Liver (tissue), 8 donors: ENCODE measurements at regions not wholly inside any gene's neighbourhood (a gene's known extent, or its start where the extent isn't known, plus 50 kb on each side); places are given as distances from the start of the nearest gene placed in this dataset.

Experiments
- DNase-seq: peaks from one replicate; pipeline ENCODE4 v3.0.0-alpha.2; 2017; ENCODE audit warnings: low spot score
- H3K27ac ChIP-seq, 2 donors: one replicate each; pipeline ENCODE4 v1.7.0; 2013; ENCODE audit warnings: inconsistent platforms in 2 of 2, low read length in 2 of 2, control low read depth in 1 of 2, low read depth in 1 of 2, mild to moderate bottlenecking in 1 of 2
- H3K27me3 ChIP-seq, 4 donors: one replicate each; pipeline versions ENCODE4 v1.6.1 to v1.7.0; 2013; ENCODE audit warnings: low read length in 3 of 4, inconsistent platforms in 1 of 4, mild to moderate bottlenecking in 1 of 4, moderate library complexity in 1 of 4; ENCODE audit not compliant: control insufficient read depth in 4 of 4, insufficient read depth in 4 of 4
- H3K36me3 ChIP-seq, 4 donors: one replicate each; pipeline versions ENCODE4 v1.6.1 to v1.7.0; 2013; ENCODE audit warnings: low read length in 3 of 4, mild to moderate bottlenecking in 3 of 4, low read depth in 1 of 4, moderate library complexity in 1 of 4; ENCODE audit not compliant: control insufficient read depth in 4 of 4, insufficient read depth in 3 of 4
- H3K4me1 ChIP-seq, 4 donors: one replicate each; pipeline versions ENCODE4 v1.6.1 to v1.7.0; 2013; ENCODE audit warnings: low read length in 3 of 4, mild to moderate bottlenecking in 3 of 4, moderate library complexity in 1 of 4; ENCODE audit not compliant: control insufficient read depth in 4 of 4, insufficient read depth in 4 of 4
- H3K4me3 ChIP-seq, 3 donors: one replicate each; pipeline versions ENCODE4 v1.6.1 to v1.7.0; 2013; ENCODE audit warnings: low read length in 3 of 3, control low read depth in 1 of 3, low read depth in 1 of 3, mild to moderate bottlenecking in 1 of 3
- H3K9ac ChIP-seq, 2 donors: one replicate each; pipeline ENCODE4 v1.7.0; 2013; ENCODE audit warnings: low read length in 2 of 2, mild to moderate bottlenecking in 2 of 2, moderate library complexity in 2 of 2, control low read depth in 1 of 2, low read depth in 1 of 2
- H3K9me3 ChIP-seq, 4 donors: one replicate each; pipeline versions ENCODE4 v1.6.1 to v1.7.0; 2013; ENCODE audit warnings: low read length in 3 of 4; ENCODE audit not compliant: control insufficient read depth in 4 of 4
- ATF3 ChIP-seq: IDR thresholded peaks from 2 replicates; pipeline ENCODE4 v1.6.1; 2016; ENCODE audit warnings: antibody characterized with exemption
- EGR1 ChIP-seq, 2 donors: IDR thresholded peaks; 2 replicates each; pipeline ENCODE4 v1.6.1; 2016 to 2018; ENCODE audit warnings: antibody characterized with exemption in 2 of 2, low read depth in 2 of 2
- FOXA1 ChIP-seq: IDR thresholded peaks from 2 replicates; pipeline ENCODE4 v1.6.1; 2016; ENCODE audit warnings: antibody characterized with exemption
- HNF4A ChIP-seq, 2 donors: conservative IDR thresholded peaks; 2 replicates each; pipeline ENCODE4 v1.6.1; 2016; ENCODE audit warnings: antibody characterized with exemption in 2 of 2, mild to moderate bottlenecking in 2 of 2
- HNF4G ChIP-seq: IDR thresholded peaks from 2 replicates; pipeline ENCODE4 v1.6.1; 2016; ENCODE audit warnings: antibody characterized with exemption
- JUND ChIP-seq, 2 donors: IDR thresholded peaks; 2 replicates each; pipeline ENCODE4 v1.6.1; 2016; ENCODE audit warnings: antibody characterized with exemption in 2 of 2
- NR2F2 ChIP-seq: IDR thresholded peaks from 2 replicates; pipeline ENCODE4 v1.6.1; 2016; ENCODE audit warnings: antibody characterized with exemption
- RAD21 ChIP-seq, 2 donors: IDR thresholded peaks; 2 replicates each; pipeline ENCODE4 v1.6.1; 2016; ENCODE audit warnings: antibody characterized with exemption in 2 of 2, mild to moderate bottlenecking in 2 of 2
- SP1 ChIP-seq: IDR thresholded peaks from 2 replicates; pipeline ENCODE4 v1.6.1; 2018; ENCODE audit warnings: antibody characterized with exemption, mild to moderate bottlenecking
- YY1 ChIP-seq: IDR thresholded peaks from 2 replicates; pipeline ENCODE4 v1.6.1; 2016; ENCODE audit warnings: antibody characterized with exemption, mild to moderate bottlenecking
- WGBS: extraction: QIAGEN DNeasy Blood & Tissue Kit; methylation state at CpG from one replicate; pipeline ENCODE4 v1.1.7; 2013; 5-methylcytosine and 5-hydroxymethylcytosine counted together
- TF ChIP-seq, protein P1 (sequence below): IDR thresholded peaks from 2 replicates; pipeline ENCODE4 v1.6.1; 2016; ENCODE audit warnings: antibody characterized with exemption
- TF ChIP-seq, protein P2 (sequence below): fragments of 150-350 bp; IDR thresholded peaks from 2 replicates; pipeline ENCODE4 v1.5.1; 2017; ENCODE audit warnings: improper control_type of control experiment, low read depth, low read length; ENCODE audit not compliant: missing input control
- donor health status: healthy.
- donor health status: healthy.
- donor health status: healthy.
- donor health status: healthy.
- donor health status: healthy.

- Histone ChIP-seq H3K4me1 (no peaks in the 10 kb centered on the region), H3K9ac (no peak overlapping the region), H3K36me3 (no peaks in the 10 kb centered on the region), H3K4me3 (no peak overlapping the region), H3K9me3 (no peaks in the 10 kb centered on the region), H3K27ac (no peak overlapping the region), H3K27me3 (peaks cover 0 to 10% (median 1%) of the 10 kb centered on the region in 4 donors)
- WGBS: 83% methylated on average over 8 of the region's 8 CpGs
- TF ChIP-seq JUND (IDR thresholded peaks at IDR 0.05) (no peak), HNF4G (no peak), NR2F2 (no peak), HNF4A (conservative IDR thresholded peaks at IDR 0.05) (no peak)
- TF ChIP-seq, protein P1, sequence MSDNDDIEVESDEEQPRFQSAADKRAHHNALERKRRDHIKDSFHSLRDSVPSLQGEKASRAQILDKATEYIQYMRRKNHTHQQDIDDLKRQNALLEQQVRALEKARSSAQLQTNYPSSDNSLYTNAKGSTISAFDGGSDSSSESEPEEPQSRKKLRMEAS: no peak
- no peak for DNase-seq
These were observed 131.1 kb upstream of the WNT4 start for GRCh38 chr1:22273686-22274681.

DNA sequence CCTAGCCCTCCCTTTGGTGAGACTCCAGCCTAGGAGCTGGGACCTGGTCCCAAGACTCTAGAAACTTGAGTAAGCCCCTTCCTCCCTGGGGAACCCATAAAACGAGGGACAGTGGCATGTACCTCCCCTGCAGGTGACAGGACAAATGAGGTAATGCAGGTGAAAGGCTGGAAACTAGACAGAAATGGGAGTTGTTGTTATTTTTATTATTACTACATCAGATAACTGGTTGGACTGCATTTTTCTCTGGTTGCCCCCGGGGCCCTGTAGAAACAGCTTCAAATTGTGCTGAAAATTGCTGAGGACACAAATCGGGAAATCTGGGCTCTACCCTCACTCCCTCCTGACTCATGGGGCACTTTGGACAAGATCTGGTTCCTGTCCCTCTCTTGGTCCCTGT is 132.3 kb upstream of the WNT4 start:
- H3K36me3 ChIP-seq: no peaks in the 10 kb centered on the region
- peaks cover 0 to 7% (median 1%) of the 10 kb centered on the region in 4 donors for H3K27me3 ChIP-seq
- TF ChIP-seq SP1: no peak
- TF ChIP-seq FOXA1: no peak
- TF ChIP-seq, protein P2, sequence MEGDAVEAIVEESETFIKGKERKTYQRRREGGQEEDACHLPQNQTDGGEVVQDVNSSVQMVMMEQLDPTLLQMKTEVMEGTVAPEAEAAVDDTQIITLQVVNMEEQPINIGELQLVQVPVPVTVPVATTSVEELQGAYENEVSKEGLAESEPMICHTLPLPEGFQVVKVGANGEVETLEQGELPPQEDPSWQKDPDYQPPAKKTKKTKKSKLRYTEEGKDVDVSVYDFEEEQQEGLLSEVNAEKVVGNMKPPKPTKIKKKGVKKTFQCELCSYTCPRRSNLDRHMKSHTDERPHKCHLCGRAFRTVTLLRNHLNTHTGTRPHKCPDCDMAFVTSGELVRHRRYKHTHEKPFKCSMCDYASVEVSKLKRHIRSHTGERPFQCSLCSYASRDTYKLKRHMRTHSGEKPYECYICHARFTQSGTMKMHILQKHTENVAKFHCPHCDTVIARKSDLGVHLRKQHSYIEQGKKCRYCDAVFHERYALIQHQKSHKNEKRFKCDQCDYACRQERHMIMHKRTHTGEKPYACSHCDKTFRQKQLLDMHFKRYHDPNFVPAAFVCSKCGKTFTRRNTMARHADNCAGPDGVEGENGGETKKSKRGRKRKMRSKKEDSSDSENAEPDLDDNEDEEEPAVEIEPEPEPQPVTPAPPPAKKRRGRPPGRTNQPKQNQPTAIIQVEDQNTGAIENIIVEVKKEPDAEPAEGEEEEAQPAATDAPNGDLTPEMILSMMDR: no peak
- no peak for TF ChIP-seq EGR1 (IDR thresholded peaks at IDR 0.05; ENCODE audit: low read depth in 2 of 2)
- no peak for TF ChIP-seq HNF4A (conservative IDR thresholded peaks at IDR 0.05)
- TF ChIP-seq YY1: no peak
- WGBS: 80% methylated on average over 3 of the region's 3 CpGs
- H3K9ac ChIP-seq: no peak overlapping the region
- no peak overlapping the region for H3K4me3 ChIP-seq
- H3K4me1 ChIP-seq: no peaks in the 10 kb centered on the region
- H3K9me3 ChIP-seq: no peaks in the 10 kb centered on the region
- no peak for DNase-seq
- no peak overlapping the region for H3K27ac ChIP-seq

DNA sequence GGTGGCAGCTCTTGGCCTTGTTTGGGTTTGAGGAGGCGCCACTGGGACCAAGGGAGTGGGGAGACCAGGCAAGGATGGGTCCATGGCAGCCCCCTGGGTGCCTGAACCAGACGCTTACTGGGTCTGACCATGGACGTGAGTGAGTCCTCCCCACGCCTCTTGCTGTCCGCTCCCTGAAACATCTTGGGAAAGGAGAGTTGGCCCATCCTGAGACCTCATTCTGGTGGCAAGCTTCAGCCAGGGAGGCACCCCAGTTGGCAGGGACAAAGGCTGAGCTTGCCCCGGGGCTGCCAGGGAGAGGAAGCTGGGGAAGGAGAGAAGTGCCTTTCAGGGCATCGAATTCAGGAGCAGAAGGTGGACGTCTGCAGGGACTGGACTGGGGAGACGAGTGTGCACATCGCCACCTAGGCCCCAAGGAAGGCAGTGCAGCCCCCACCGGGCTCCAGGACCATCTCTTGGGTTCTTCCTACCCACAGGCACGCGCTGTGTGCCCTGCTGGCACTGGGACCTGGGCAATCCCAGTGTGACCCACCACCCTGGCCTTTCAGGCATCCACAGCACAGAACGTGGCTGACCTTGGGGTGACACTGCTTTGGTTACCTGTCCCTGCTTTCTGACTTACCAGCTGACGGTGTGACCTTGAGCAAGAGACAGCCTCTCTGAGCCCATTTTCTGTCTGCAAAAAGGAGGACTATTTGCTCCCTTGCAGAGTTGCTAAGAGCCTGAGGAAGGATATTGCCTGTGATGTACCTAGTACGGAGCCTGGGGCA is 132.9 kb upstream of the WNT4 start:
- no peaks in the 10 kb centered on the region for H3K36me3 ChIP-seq
- DNase-seq: peak; percentile 69
- H3K4me3 ChIP-seq: no peak overlapping the region
- TF ChIP-seq NR2F2: no peak
- TF ChIP-seq EGR1 (IDR thresholded peaks at IDR 0.05; ENCODE audit: low read depth in 2 of 2): no peak
- no peak for TF ChIP-seq HNF4A (conservative IDR thresholded peaks at IDR 0.05)
- TF ChIP-seq, protein P2: peak; percentile 69
- TF ChIP-seq FOXA1: no peak
- TF ChIP-seq RAD21 (IDR thresholded peaks at IDR 0.05): peak; percentile 69 to 76
- no peak for TF ChIP-seq ATF3
- no peak overlapping the region for H3K9ac ChIP-seq
- no peaks in the 10 kb centered on the region for H3K9me3 ChIP-seq
- peaks cover 0 to 7% (median 1%) of the 10 kb centered on the region in 4 donors for H3K27me3 ChIP-seq
- H3K4me1 ChIP-seq: no peaks in the 10 kb centered on the region
- H3K27ac ChIP-seq: no peak overlapping the region
- 42% methylated on average over 16 of the region's 16 CpGs for WGBS
